ENCODE measurements at regions not wholly inside any gene's neighbourhood (a gene's known extent, or its start where the extent isn't known, plus 50 kb on each side); places are given as distances from the start of the nearest gene placed in this dataset.

- TF ChIP-seq FOXM1 (CRISPR knock-in tag; IDR thresholded peaks at IDR 0.05): no peak
- TF ChIP-seq DRAP1 (CRISPR knock-in tag; IDR thresholded peaks at IDR 0.05): no peak
- no peak for TF ChIP-seq FOXJ3 (CRISPR knock-in tag; IDR thresholded peaks at IDR 0.05; ENCODE audit: borderline replicate concordance)
- no peak for TF ChIP-seq CTCF (CRISPR knock-in tag; IDR thresholded peaks at IDR 0.05)
- TF ChIP-seq CHD2 (IDR thresholded peaks at IDR 0.05; ENCODE audit: low read depth, low read length): no peak
- TF ChIP-seq GABPB1 (CRISPR knock-in tag; IDR thresholded peaks at IDR 0.05): no peak
- TF ChIP-seq ATF3 (CRISPR knock-in tag; IDR thresholded peaks at IDR 0.05): no peak
- TF ChIP-seq PBX3 (CRISPR knock-in tag; IDR thresholded peaks at IDR 0.05; ENCODE audit: borderline replicate concordance): no peak
Measured at GRCh38 chr1:204773246-204773645, 87.7 kb upstream of the LRRN2 start.
